WTC11 (cell line): ENCODE measurements at regions not wholly inside any gene's neighbourhood (a gene's known extent, or its start where the extent isn't known, plus 50 kb on each side); places are given as distances from the start of the nearest gene placed in this dataset.

Experiments used
- ATAC-seq: fragments of 200-7000 bp; cut with Tn5 transposase; 2 replicates; pipeline ENCODE4 v1.10.0; 2021; ENCODE audit warnings: mild to moderate bottlenecking, moderate library complexity
- CTCF ChIA-PET: fragments of 300-600 bp; sonication (Branson Sonifier 250); formaldehyde crosslinking; loops from one replicate; lab custom pipeline; 2021; ENCODE audit warnings: antibody characterized with exemption; lab: Charles Lee
- POLR2A ChIA-PET: fragments of 350-600 bp; sonication (Branson Sonifier 250); formaldehyde crosslinking; loops from one replicate; lab custom pipeline; 2021; ENCODE audit warnings: antibody characterized with exemption; lab: Charles Lee
- DNase-seq: peaks from one replicate; pipeline ENCODE4 v3.0.0; 2021; ENCODE audit warnings: low spot score
- H3K27ac Mint-ChIP-seq: 2 replicates; pipeline ENCODE4 v1.8.0; 2021; ENCODE audit warnings: mixed read lengths
- H3K27me3 Mint-ChIP-seq: 2 replicates; pipeline ENCODE4 v1.8.0; 2021; ENCODE audit warnings: low read depth, mild to moderate bottlenecking, moderate library complexity, mixed read lengths
- H3K36me3 Mint-ChIP-seq: 2 replicates; pipeline ENCODE4 v1.8.0; 2021; ENCODE audit warnings: mixed read lengths
- H3K4me1 Mint-ChIP-seq: 2 replicates; pipeline ENCODE4 v1.8.0; 2022; ENCODE audit warnings: mixed read lengths
- H3K4me3 Mint-ChIP-seq: 2 replicates; pipeline ENCODE4 v1.8.0; 2021; ENCODE audit warnings: mild to moderate bottlenecking, moderate library complexity, mixed read lengths
- H3K9me3 Mint-ChIP-seq: 2 replicates; pipeline ENCODE4 v1.8.0; 2021; ENCODE audit warnings: mixed read lengths
- CREB1 ChIP-seq: sonication (generic); formaldehyde crosslinking; IDR thresholded peaks from 2 replicates; pipeline ENCODE4 v1.8.0; 2023; ENCODE audit warnings: mild to moderate bottlenecking, missing genetic modification reagents
- CREM ChIP-seq: sonication (generic); formaldehyde crosslinking; IDR thresholded peaks from 2 replicates; pipeline ENCODE4 v1.8.1; 2022; ENCODE audit warnings: mild to moderate bottlenecking, missing genetic modification reagents, moderate library complexity
- ETV6 ChIP-seq: sonication (generic); formaldehyde crosslinking; IDR thresholded peaks from 2 replicates; pipeline ENCODE4 v1.8.1; 2022; ENCODE audit warnings: mild to moderate bottlenecking, missing genetic modification reagents
- FOXJ3 ChIP-seq: sonication (generic); formaldehyde crosslinking; IDR thresholded peaks from 2 replicates; pipeline ENCODE4 v1.9.0; 2021; ENCODE audit warnings: missing genetic modification reagents, mild to moderate bottlenecking, borderline replicate concordance
- IRF2 ChIP-seq: sonication (generic); formaldehyde crosslinking; IDR thresholded peaks from 2 replicates; pipeline ENCODE4 v1.8.0; 2022; ENCODE audit warnings: low read depth, missing genetic modification reagents, borderline replicate concordance
- NFATC4 ChIP-seq: fragments of 250-450 bp; sonication (Bioruptor Pico); IDR thresholded peaks from 2 replicates; pipeline ENCODE4 v1.9.0; 2021; ENCODE audit warnings: mild to moderate bottlenecking
- NR1H2 ChIP-seq: sonication (generic); formaldehyde crosslinking; IDR thresholded peaks from 2 replicates; pipeline ENCODE4 v1.9.0; 2021; ENCODE audit warnings: mild to moderate bottlenecking, moderate library complexity, missing genetic modification reagents
- SP1 ChIP-seq: sonication (generic); formaldehyde crosslinking; conservative IDR thresholded peaks from 2 replicates; pipeline ENCODE4 v1.8.1; 2022; ENCODE audit warnings: missing genetic modification reagents
- TP53 ChIP-seq: sonication (generic); formaldehyde crosslinking; IDR thresholded peaks from 2 replicates; pipeline ENCODE4 v1.8.1; 2023; ENCODE audit warnings: mild to moderate bottlenecking, missing genetic modification reagents
- ZNF317 ChIP-seq: sonication (generic); formaldehyde crosslinking; IDR thresholded peaks from 2 replicates; pipeline ENCODE4 v1.8.1; 2023; ENCODE audit warnings: low read depth, mild to moderate bottlenecking, moderate library complexity, missing genetic modification reagents, borderline replicate concordance
- ZNF416 ChIP-seq: fragments of 250-450 bp; sonication (Bioruptor Pico); IDR thresholded peaks from 2 replicates; pipeline ENCODE4 v1.9.0; 2021; ENCODE audit warnings: mild to moderate bottlenecking, inconsistent platforms
- TF ChIP-seq, protein P1 (sequence below): sonication (generic); formaldehyde crosslinking; IDR thresholded peaks from 2 replicates; pipeline ENCODE4 v1.8.0; 2023; ENCODE audit warnings: mild to moderate bottlenecking, missing genetic modification reagents
- TF ChIP-seq, protein P2 (sequence below): sonication (generic); formaldehyde crosslinking; IDR thresholded peaks from 2 replicates; pipeline ENCODE4 v1.8.1; 2023; ENCODE audit warnings: mild to moderate bottlenecking, missing genetic modification reagents
- TF ChIP-seq, protein P3 (sequence below): sonication (generic); formaldehyde crosslinking; conservative IDR thresholded peaks from 2 replicates; pipeline ENCODE4 v1.8.1; 2022; ENCODE audit warnings: mild to moderate bottlenecking, missing genetic modification reagents
- TF ChIP-seq, protein P4 (sequence below): sonication (generic); formaldehyde crosslinking; IDR thresholded peaks from 2 replicates; pipeline ENCODE4 v1.8.1; 2022; ENCODE audit warnings: missing genetic modification reagents, borderline replicate concordance
- TF ChIP-seq, protein P5 (sequence below): sonication (generic); formaldehyde crosslinking; IDR thresholded peaks from 2 replicates; pipeline ENCODE4 v1.8.1; 2022; ENCODE audit warnings: mild to moderate bottlenecking, missing genetic modification reagents, moderate library complexity, borderline replicate concordance
- TF ChIP-seq, protein P6 (sequence below): sonication (generic); formaldehyde crosslinking; IDR thresholded peaks from 2 replicates; pipeline ENCODE4 v1.8.0; 2022; ENCODE audit warnings: mild to moderate bottlenecking, missing genetic modification reagents
- TF ChIP-seq, protein P7 (sequence below): fragments of 250-450 bp; sonication (Bioruptor Pico); IDR thresholded peaks from 2 replicates; pipeline ENCODE4 v1.9.0; 2021; ENCODE audit warnings: mild to moderate bottlenecking
- TF ChIP-seq, protein P8 (sequence below): fragments of 250-450 bp; sonication (Bioruptor Pico); IDR thresholded peaks from 2 replicates; pipeline ENCODE4 v2.1.2; 2022; ENCODE audit warnings: mild to moderate bottlenecking, moderate library complexity
- TF ChIP-seq, protein P9 (sequence below): fragments of 250-450 bp; sonication (Bioruptor Pico); IDR thresholded peaks from 2 replicates; pipeline ENCODE4 v1.9.0; 2021; ENCODE audit warnings: moderate library complexity, mild to moderate bottlenecking, inconsistent platforms, borderline replicate concordance

DNA sequence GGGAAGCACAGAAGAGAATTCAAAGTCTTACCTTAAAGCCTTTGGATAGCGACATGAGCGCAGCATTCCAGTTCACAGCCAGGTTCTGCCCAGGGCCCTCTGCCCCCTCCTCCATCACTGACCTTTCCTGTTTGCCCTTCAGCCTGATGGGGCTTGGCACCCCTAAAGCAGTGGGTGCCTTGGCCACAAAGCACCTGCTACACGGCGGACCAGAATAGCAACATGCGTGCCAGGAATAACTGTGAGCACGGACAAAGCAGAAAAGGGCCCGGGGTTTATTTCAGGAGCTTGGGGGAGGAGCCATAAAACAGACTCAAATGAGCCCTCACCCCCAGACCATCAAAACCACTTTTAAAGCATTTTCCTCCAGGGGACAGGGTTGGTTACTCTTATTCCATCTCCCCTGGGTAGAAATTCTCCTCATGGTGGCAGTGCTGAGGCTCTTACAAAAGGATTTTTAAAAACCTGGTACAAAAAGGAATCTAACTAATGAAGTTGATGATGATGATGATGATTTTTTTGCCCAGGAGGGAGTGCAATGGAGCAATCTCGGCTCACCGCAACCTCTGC, 135.4 kb downstream of the KLF13 start:
- H3K27ac Mint-ChIP-seq = no peak overlapping the region
- DNase-seq (no peak), ATAC-seq (peak; percentile 62)
- ChIA-PET POLR2A (no interaction called here), CTCF (interaction anchor here (3.0 kb wide), 1 partner anchor 26 kb away, joined by 11 read pairs; no protein-coding TSS in a partner anchor)
- H3K9me3 Mint-ChIP-seq = no peaks in the 10 kb centered on the region
- H3K36me3 Mint-ChIP-seq = no peaks in the 10 kb centered on the region
- TF ChIP-seq CREM (no peak), ZNF416 (CRISPR knock-in tag) (no peak)
- no peak overlapping the region for H3K4me3 Mint-ChIP-seq
- no peaks in the 10 kb centered on the region; the same call in 1 of the 2 replicates for H3K27me3 Mint-ChIP-seq
- peaks cover 15% of the 10 kb centered on the region for H3K4me1 Mint-ChIP-seq

DNA sequence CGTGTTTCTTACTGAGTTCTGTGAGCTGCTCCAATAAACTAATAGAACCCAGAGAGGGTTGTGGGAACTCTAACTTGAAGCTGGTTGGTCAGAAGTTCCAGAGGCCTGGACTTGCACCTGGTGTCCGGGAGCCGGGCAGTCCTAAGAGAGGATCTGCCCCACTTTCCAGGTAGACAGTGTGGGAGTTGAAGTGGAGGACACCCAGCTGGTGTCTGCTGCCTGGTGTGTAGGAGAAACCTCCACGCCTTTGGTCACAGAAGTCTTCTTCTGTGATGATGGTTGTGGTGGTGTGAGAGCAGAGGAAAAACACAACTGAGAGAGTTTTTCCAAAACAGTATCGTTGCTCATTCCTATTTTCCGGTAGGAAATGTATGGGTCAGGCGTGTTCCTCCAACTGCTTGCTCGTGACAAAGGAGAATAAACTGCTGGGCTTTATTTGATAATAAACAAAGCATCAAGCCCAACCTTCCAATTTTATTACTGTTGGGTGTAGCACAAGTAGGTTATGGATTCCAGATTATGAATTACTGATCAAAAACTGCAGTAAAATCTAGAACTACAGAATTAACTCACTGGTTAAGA, 137.0 kb downstream of the KLF13 start:
- POLR2A ChIA-PET = no interaction called here
- DNase-seq (no peak), ATAC-seq (no peak)
- CTCF ChIA-PET = interaction anchor here (0.5 to 3.0 kb wide), 4 partner anchors 25 to 1492 kb away, joined by 3 to 11 read pairs (median 3); no protein-coding TSS in a partner anchor
- Mint-ChIP-seq H3K27me3 (no peaks in the 10 kb centered on the region; the same call in 1 of the 2 replicates), H3K4me1 (no peaks in the 10 kb centered on the region), H3K4me3 (no peak overlapping the region), H3K9me3 (no peaks in the 10 kb centered on the region), H3K36me3 (no peaks in the 10 kb centered on the region), H3K27ac (no peak overlapping the region)
- TF ChIP-seq ZNF317 (CRISPR knock-in tag) = no peak
- TF ChIP-seq, protein P1, sequence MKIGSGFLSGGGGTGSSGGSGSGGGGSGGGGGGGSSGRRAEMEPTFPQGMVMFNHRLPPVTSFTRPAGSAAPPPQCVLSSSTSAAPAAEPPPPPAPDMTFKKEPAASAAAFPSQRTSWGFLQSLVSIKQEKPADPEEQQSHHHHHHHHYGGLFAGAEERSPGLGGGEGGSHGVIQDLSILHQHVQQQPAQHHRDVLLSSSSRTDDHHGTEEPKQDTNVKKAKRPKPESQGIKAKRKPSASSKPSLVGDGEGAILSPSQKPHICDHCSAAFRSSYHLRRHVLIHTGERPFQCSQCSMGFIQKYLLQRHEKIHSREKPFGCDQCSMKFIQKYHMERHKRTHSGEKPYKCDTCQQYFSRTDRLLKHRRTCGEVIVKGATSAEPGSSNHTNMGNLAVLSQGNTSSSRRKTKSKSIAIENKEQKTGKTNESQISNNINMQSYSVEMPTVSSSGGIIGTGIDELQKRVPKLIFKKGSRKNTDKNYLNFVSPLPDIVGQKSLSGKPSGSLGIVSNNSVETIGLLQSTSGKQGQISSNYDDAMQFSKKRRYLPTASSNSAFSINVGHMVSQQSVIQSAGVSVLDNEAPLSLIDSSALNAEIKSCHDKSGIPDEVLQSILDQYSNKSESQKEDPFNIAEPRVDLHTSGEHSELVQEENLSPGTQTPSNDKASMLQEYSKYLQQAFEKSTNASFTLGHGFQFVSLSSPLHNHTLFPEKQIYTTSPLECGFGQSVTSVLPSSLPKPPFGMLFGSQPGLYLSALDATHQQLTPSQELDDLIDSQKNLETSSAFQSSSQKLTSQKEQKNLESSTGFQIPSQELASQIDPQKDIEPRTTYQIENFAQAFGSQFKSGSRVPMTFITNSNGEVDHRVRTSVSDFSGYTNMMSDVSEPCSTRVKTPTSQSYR = no peak
- TF ChIP-seq FOXJ3 (CRISPR knock-in tag) = no peak
- TF ChIP-seq IRF2 (CRISPR knock-in tag) = no peak
- TF ChIP-seq, protein P2, sequence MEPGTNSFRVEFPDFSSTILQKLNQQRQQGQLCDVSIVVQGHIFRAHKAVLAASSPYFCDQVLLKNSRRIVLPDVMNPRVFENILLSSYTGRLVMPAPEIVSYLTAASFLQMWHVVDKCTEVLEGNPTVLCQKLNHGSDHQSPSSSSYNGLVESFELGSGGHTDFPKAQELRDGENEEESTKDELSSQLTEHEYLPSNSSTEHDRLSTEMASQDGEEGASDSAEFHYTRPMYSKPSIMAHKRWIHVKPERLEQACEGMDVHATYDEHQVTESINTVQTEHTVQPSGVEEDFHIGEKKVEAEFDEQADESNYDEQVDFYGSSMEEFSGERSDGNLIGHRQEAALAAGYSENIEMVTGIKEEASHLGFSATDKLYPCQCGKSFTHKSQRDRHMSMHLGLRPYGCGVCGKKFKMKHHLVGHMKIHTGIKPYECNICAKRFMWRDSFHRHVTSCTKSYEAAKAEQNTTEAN (CRISPR knock-in tag) = no peak
- TF ChIP-seq SP1 (CRISPR knock-in tag) = no peak
- TF ChIP-seq, protein P3, sequence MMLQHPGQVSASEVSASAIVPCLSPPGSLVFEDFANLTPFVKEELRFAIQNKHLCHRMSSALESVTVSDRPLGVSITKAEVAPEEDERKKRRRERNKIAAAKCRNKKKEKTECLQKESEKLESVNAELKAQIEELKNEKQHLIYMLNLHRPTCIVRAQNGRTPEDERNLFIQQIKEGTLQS (CRISPR knock-in tag) = no peak
- no peak for TF ChIP-seq TP53 (CRISPR knock-in tag)
- TF ChIP-seq NR1H2 (CRISPR knock-in tag) = no peak
- TF ChIP-seq, protein P4, sequence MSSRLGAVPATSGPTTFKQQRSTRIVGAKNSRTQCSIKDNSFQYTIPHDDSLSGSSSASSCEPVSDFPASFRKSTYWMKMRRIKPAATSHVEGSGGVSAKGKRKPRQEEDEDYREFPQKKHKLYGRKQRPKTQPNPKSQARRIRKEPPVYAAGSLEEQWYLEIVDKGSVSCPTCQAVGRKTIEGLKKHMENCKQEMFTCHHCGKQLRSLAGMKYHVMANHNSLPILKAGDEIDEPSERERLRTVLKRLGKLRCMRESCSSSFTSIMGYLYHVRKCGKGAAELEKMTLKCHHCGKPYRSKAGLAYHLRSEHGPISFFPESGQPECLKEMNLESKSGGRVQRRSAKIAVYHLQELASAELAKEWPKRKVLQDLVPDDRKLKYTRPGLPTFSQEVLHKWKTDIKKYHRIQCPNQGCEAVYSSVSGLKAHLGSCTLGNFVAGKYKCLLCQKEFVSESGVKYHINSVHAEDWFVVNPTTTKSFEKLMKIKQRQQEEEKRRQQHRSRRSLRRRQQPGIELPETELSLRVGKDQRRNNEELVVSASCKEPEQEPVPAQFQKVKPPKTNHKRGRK (CRISPR knock-in tag) = no peak
- TF ChIP-seq, protein P5, sequence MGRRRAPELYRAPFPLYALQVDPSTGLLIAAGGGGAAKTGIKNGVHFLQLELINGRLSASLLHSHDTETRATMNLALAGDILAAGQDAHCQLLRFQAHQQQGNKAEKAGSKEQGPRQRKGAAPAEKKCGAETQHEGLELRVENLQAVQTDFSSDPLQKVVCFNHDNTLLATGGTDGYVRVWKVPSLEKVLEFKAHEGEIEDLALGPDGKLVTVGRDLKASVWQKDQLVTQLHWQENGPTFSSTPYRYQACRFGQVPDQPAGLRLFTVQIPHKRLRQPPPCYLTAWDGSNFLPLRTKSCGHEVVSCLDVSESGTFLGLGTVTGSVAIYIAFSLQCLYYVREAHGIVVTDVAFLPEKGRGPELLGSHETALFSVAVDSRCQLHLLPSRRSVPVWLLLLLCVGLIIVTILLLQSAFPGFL (CRISPR knock-in tag) = no peak
- TF ChIP-seq, protein P6, sequence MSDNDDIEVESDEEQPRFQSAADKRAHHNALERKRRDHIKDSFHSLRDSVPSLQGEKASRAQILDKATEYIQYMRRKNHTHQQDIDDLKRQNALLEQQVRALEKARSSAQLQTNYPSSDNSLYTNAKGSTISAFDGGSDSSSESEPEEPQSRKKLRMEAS (CRISPR knock-in tag) = no peak
- TF ChIP-seq NFATC4 (CRISPR knock-in tag) = no peak
- TF ChIP-seq, protein P7, sequence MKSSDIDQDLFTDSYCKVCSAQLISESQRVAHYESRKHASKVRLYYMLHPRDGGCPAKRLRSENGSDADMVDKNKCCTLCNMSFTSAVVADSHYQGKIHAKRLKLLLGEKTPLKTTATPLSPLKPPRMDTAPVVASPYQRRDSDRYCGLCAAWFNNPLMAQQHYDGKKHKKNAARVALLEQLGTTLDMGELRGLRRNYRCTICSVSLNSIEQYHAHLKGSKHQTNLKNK (CRISPR knock-in tag) = no peak
- TF ChIP-seq ETV6 (CRISPR knock-in tag) = no peak
- TF ChIP-seq, protein P8, sequence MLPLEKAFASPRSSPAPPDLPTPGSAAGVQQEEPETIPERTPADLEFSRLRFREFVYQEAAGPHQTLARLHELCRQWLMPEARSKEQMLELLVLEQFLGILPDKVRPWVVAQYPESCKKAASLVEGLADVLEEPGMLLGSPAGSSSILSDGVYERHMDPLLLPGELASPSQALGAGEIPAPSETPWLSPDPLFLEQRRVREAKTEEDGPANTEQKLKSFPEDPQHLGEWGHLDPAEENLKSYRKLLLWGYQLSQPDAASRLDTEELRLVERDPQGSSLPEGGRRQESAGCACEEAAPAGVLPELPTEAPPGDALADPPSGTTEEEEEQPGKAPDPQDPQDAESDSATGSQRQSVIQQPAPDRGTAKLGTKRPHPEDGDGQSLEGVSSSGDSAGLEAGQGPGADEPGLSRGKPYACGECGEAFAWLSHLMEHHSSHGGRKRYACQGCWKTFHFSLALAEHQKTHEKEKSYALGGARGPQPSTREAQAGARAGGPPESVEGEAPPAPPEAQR = no peak
- TF ChIP-seq CREB1 (CRISPR knock-in tag) = no peak
- TF ChIP-seq, protein P9, sequence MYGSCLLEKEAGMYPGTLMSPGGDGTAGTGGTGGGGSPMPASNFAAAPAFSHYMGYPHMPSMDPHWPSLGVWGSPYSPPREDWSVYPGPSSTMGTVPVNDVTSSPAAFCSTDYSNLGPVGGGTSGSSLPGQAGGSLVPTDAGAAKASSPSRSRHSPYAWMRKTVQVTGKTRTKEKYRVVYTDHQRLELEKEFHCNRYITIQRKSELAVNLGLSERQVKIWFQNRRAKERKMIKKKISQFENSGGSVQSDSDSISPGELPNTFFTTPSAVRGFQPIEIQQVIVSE (CRISPR knock-in tag) = no peak
